Pancreas (tissue), 10 donors: ENCODE measurements at regions not wholly inside any gene's neighbourhood (a gene's known extent, or its start where the extent isn't known, plus 50 kb on each side); places are given as distances from the start of the nearest gene placed in this dataset.
A peak's percentile ranks its signal among the peaks of the same experiment; 100 is the strongest.
"Not testable (repeated sequence)": the region's sequence is repeated elsewhere in the genome, so short reads cannot be mapped to it uniquely, and the experiment has no call there.

Experiments used
- ATAC-seq, 4 donors: fragments of 200-7000 bp; cut with Tn5 transposase; one replicate each; pipeline versions ENCODE4 v1.8.0 to v1.9.1; 2020; ENCODE audit warnings: mild to moderate bottlenecking in 4 of 4, moderate library complexity in 4 of 4
- DNase-seq, 6 donors: peaks; one replicate each; pipeline ENCODE4 v3.0.0-alpha.2; 2020
- FAIRE-seq: peaks from 2 replicates; lab custom pipeline; 2012; peaks lifted over from hg19 to GRCh38; lab: Jason Lieb, UNC
- H3K27ac ChIP-seq, 4 donors: fragments of 200-600 bp; sonication (generic); 1 replicate in 3 of 4; 2 replicates in 1 of 4; pipeline versions ENCODE4 v1.5.0 to v1.8.0; 2020
- H3K27me3 ChIP-seq, 4 donors: fragments of 200-600 bp; one replicate each; pipeline ENCODE4 v1.8.0; 2021
- H3K36me3 ChIP-seq, 3 donors: fragments of 200-600 bp; sonication (generic) in 1 of 3; one replicate each; pipeline versions ENCODE4 v1.5.0 to v1.8.0; 2020 to 2021
- H3K4me1 ChIP-seq, 3 donors: fragments of 200-600 bp; one replicate each; pipeline ENCODE4 v1.8.0; 2021
- H3K4me3 ChIP-seq, 4 donors: fragments of 200-600 bp; sonication (generic) in 2 of 4; one replicate each; pipeline versions ENCODE4 v1.5.0 to v1.8.0; 2020 to 2021
- H3K9me3 ChIP-seq, 4 donors: fragments of 200-600 bp; one replicate each; pipeline ENCODE4 v1.8.0; 2021
- CTCF ChIP-seq, 4 donors: fragments of 200-600 bp; sonication (generic) in 3 of 4; IDR thresholded peaks; one replicate each; pipeline versions ENCODE4 v1.5.0 to v1.8.0; 2021; ENCODE audit warnings: antibody characterized with exemption in 4 of 4
- WGBS, 2 donors: extraction: QIAGEN DNeasy Blood & Tissue Kit; methylation state at CpG; one replicate each; pipeline ENCODE4 v1.1.7; 2013; 5-methylcytosine and 5-hydroxymethylcytosine counted together
- intact Hi-C, 3 donors: fragments of 100-400 bp; cut with DNase I; formaldehyde crosslinking; loops; one replicate each; pipeline versions ENCODE4 v1.11.1 to v1.14.2; 2022
- donor health status: healthy with polysubstance abuse.
- donor health status: DM: no; HTN: no; CAD: no; lungs with moderate emphysema.
- donor health status: DM: no; HTN: no; CAD: no.
- donor health status: control.
- donor health status: control.
- donor health status: Bipolar disorder and iron deficiency.
- donor health status: DM: yes; HTN: yes; CAD: no.
- donor health status: DM: no; HTN: no; CAD: no.
- donor health status: DM: no; HTN: no; CAD: no.
- donor health status: DM: yes; HTN: yes; CAD: no.

- no peak for ATAC-seq
Measured at GRCh38 chr10:63972949-63973827, 452.0 kb downstream of the REEP3 start.

GRCh38 chr10:63976538-63976937, 455.3 kb downstream of the REEP3 start:
- ATAC-seq, result peak; percentile 58 to 95 (median 91)
- peak; percentile 20 to 47 (median 44) for TF ChIP-seq CTCF (IDR thresholded peaks at IDR 0.05)
- H3K9me3 ChIP-seq, result no peaks in the 10 kb centered on the region
- H3K27me3 ChIP-seq, result no peaks in the 10 kb centered on the region
- DNase-seq, result peak in 5 of 6 donors; percentile 9 to 68 (median 34)
- no peaks in the 10 kb centered on the region for H3K4me1 ChIP-seq
- intact Hi-C loops, result loop anchor here in 2 of 3 donors (5.0 kb wide), 2 partner anchors 104 to 109 kb away; no protein-coding TSS in a partner anchor
- H3K4me3 ChIP-seq, result no peak overlapping the region
- no peaks in the 10 kb centered on the region for H3K36me3 ChIP-seq
- no peak for FAIRE-seq
- WGBS, 2 donors, result 27 to 32% methylated on average over 5 of the region's 5 CpGs
- H3K27ac ChIP-seq, result no peak overlapping the region

More at GRCh38 chr10:63972949-63973827, 452.0 kb downstream of the REEP3 start:
- no peak for TF ChIP-seq CTCF (IDR thresholded peaks at IDR 0.05)
- Histone ChIP-seq H3K4me3 (no peak overlapping the region), H3K27ac (no peak overlapping the region), H3K36me3 (no peaks in the 10 kb centered on the region), H3K27me3 (no peaks in the 10 kb centered on the region), H3K4me1 (no peaks in the 10 kb centered on the region), H3K9me3 (no peaks in the 10 kb centered on the region)
- intact Hi-C loops, result no loop called here
- no peak for FAIRE-seq
- no peak for DNase-seq
- WGBS, 2 donors, result 73 to 84% methylated on average over 49 to 51 of the region's 51 CpGs

GRCh38 chr10:63977329-63977923, 456.2 kb downstream of the REEP3 start:
- intact Hi-C loops, result loop anchor here in 2 of 3 donors (5.0 kb wide), 2 partner anchors 105 to 110 kb away; no protein-coding TSS in a partner anchor
- ATAC-seq, result peak; percentile 71 to 86 (median 80)
- FAIRE-seq, result no peak

GRCh38 chr10:63980870-63981269, 459.7 kb downstream of the REEP3 start:
- intact Hi-C loops, H3K27me3 ChIP-seq, ATAC-seq, H3K4me3 ChIP-seq, H3K36me3 ChIP-seq, H3K27ac ChIP-seq, DNase-seq, H3K9me3 ChIP-seq, H3K4me1 ChIP-seq, FAIRE-seq: not testable (repeated sequence)
- 42 to 51% methylated on average over 5 of the region's 5 CpGs for WGBS, 2 donors

More at GRCh38 chr10:63977329-63977923, 456.2 kb downstream of the REEP3 start:
- DNase-seq, result peak in 1 of 6 donors; percentile 40
- Histone ChIP-seq H3K4me1 (no peaks in the 10 kb centered on the region), H3K27me3 (no peaks in the 10 kb centered on the region), H3K27ac (no peak overlapping the region), H3K36me3 (no peaks in the 10 kb centered on the region), H3K4me3 (no peak overlapping the region), H3K9me3 (no peaks in the 10 kb centered on the region)
- 4 to 5% methylated on average over 1 of the region's 1 CpG for WGBS, 2 donors
- peak in 3 of 4 donors; percentile 36 to 52 (median 45) for TF ChIP-seq CTCF (IDR thresholded peaks at IDR 0.05)

GRCh38 chr10:63984061-63984460, 462.9 kb downstream of the REEP3 start:
- 38 to 58% methylated on average over 2 of the region's 2 CpGs for WGBS, 2 donors
- H3K9me3 ChIP-seq, H3K27me3 ChIP-seq, H3K4me3 ChIP-seq, H3K27ac ChIP-seq, DNase-seq, FAIRE-seq, H3K4me1 ChIP-seq, ATAC-seq, H3K36me3 ChIP-seq, intact Hi-C loops: not testable (repeated sequence)
